ENCODE measurements at regions not wholly inside any gene's neighbourhood (a gene's known extent, or its start where the extent isn't known, plus 50 kb on each side); places are given as distances from the start of the nearest gene placed in this dataset.

GRCh38 chr5:24225051-24225450 lies 419.7 kb downstream of the CDH10 start:
- Histone ChIP-seq H2BK20ac (ENCODE audit: low read depth, low read length) (no peak overlapping the region), H2BK5ac (ENCODE audit: low read depth, low read length, poor library complexity, severe bottlenecking) (no peak overlapping the region), H3K56ac (ENCODE audit: extremely low read depth, insufficient read depth, low read length) (no peak overlapping the region), H3K27ac (ENCODE audit: insufficient read depth, low read length) (no peak overlapping the region), H2AFZ (replicated peaks; ENCODE audit: low read length, poor library complexity) (no peak overlapping the region), H3K4me2 (ENCODE audit: low read depth, low read length) (no peak overlapping the region), H3K9me3 (ENCODE audit: control insufficient read depth, insufficient read depth, low read length) (peaks cover 13% of the 10 kb centered on the region; the same call in 1 of the 2 replicates), H3K14ac (replicated peaks; ENCODE audit: low read depth, low read length) (no peak overlapping the region), H4K5ac (ENCODE audit: low read depth, low read length) (no peak overlapping the region), H3K4me1 (ENCODE audit: control insufficient read depth, insufficient read depth, low read length) (no peaks in the 10 kb centered on the region), H4K8ac (ENCODE audit: low read depth in 2 of 2, low read length in 2 of 2) (no peak overlapping the region), H4K20me1 (ENCODE audit: insufficient read depth, low read length) (no peaks in the 10 kb centered on the region), H3K9ac (ENCODE audit: low read depth, low read length) (no peak overlapping the region), H3K9me1 (ENCODE audit: insufficient read depth, low read length) (no peaks in the 10 kb centered on the region), H2AK5ac (ENCODE audit: low read depth, low read length) (no peak overlapping the region), H3K23ac (ENCODE audit: low read depth, low read length) (no peak overlapping the region), H3K4me3 (ENCODE audit: insufficient read depth, low read depth, low read length) (no peak overlapping the region), H2BK120ac (ENCODE audit: low read depth, low read length) (no peak overlapping the region), H3K79me1 (ENCODE audit: low read depth in 1 of 2, low read length in 2 of 2) (no peaks in the 10 kb centered on the region), H3K18ac (ENCODE audit: low read depth, low read length) (no peak overlapping the region), H3K27me3 (ENCODE audit: control insufficient read depth, insufficient read depth, low read length) (no peaks in the 10 kb centered on the region), H2AK9ac (replicated peaks; ENCODE audit: low read depth, low read length, poor library complexity) (no peak overlapping the region), H4K91ac (ENCODE audit: insufficient read depth, low read depth, low read length) (no peak overlapping the region), H3K36me3 (ENCODE audit: control insufficient read depth, insufficient read depth, low read length) (no peaks in the 10 kb centered on the region), H3K4ac (ENCODE audit: low read depth, low read length) (no peak overlapping the region), H2BK15ac (ENCODE audit: low read depth, low read length) (no peak overlapping the region)
- DNase-seq (no peak), ATAC-seq (ENCODE audit: low read depth) (no peak)
- intact Hi-C loops (cut with micrococcal nuclease) (no loop called here), in situ Hi-C loops (cut with MboI; ENCODE audit: low sequenced_read_pairs) (no loop called here), dilution Hi-C loops (cut with HindIII; ENCODE audit: low sequenced_read_pairs, unreplicated experiment) (no loop called here)
- ChIA-PET POLR2A (ENCODE audit: unreplicated experiment) (no interaction called here), CTCF (no interaction called here)
- TF ChIP-seq NFE2L2 (IDR thresholded peaks at IDR 0.05; ENCODE audit: low read depth, low read length): no peak
- BruUV-seq (replicated peaks): no TSS peak

All from IMR-90 (cell line).